ENCODE measurements at regions not wholly inside any gene's neighbourhood (a gene's known extent, or its start where the extent isn't known, plus 50 kb on each side); places are given as distances from the start of the nearest gene placed in this dataset.

DNA sequence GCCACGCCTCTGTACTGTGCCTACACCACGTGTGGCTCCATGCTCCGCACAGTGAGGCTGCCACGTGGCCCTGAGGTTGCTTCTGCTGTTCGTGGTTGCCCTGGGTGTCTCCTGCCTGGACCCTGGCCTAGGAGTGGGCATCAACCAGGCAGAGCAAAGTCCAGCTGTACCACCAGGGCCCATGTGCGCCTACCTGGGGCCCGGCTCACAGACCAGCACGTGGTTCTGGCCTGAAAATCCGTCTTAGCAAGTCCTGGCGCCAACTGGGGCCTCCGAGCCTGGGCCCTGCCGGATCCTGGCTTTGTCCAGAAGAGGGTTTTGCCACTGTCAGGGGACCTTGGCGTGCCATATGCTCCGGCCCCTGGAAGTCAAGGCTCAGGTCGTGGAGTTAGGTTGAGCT, 107.1 kb upstream of the TTC34 start:
- H4K8ac ChIP-seq (ENCODE audit: low read depth in 2 of 2, low read length in 2 of 2) = no peak overlapping the region
- peaks cover 76% of the 10 kb centered on the region for H3K9me3 ChIP-seq (ENCODE audit: control insufficient read depth, insufficient read depth, low read length)
- no peak overlapping the region for H4K91ac ChIP-seq (ENCODE audit: insufficient read depth, low read depth, low read length)
- H3K4me3 ChIP-seq (ENCODE audit: insufficient read depth, low read depth, low read length) = no peak overlapping the region
- H3K27ac ChIP-seq (ENCODE audit: insufficient read depth, low read length) = no peak overlapping the region
- no peak overlapping the region for H2AK9ac ChIP-seq (replicated peaks; ENCODE audit: low read depth, low read length, poor library complexity)
- no peak overlapping the region for H3K18ac ChIP-seq (ENCODE audit: low read depth, low read length)
- WGBS, 2 experiments (ENCODE audit: extremely low coverage in 2 of 2, insufficient read length in 1 of 2) = 41% methylated on average over 8 of the region's 15 CpGs; no CpG with 5 or more reads in 1 of the 2 experiments
- ATAC-seq (ENCODE audit: low read depth) = no peak
- TF ChIP-seq MXI1 (IDR thresholded peaks at IDR 0.05; ENCODE audit: borderline replicate concordance, low read depth, low read length) = no peak
- TF ChIP-seq SMC3 (IDR thresholded peaks at IDR 0.05; ENCODE audit: low read depth, low read length) = no peak
- no peak for TF ChIP-seq MAZ (IDR thresholded peaks at IDR 0.05; ENCODE audit: borderline replicate concordance, low read depth, low read length)
- no peak for TF ChIP-seq RCOR1 (IDR thresholded peaks at IDR 0.05; ENCODE audit: insufficient replicate concordance, low read length)
- no peak for TF ChIP-seq CEBPB (IDR thresholded peaks at IDR 0.05; ENCODE audit: low read depth, low read length)
- TF ChIP-seq, protein P1, sequence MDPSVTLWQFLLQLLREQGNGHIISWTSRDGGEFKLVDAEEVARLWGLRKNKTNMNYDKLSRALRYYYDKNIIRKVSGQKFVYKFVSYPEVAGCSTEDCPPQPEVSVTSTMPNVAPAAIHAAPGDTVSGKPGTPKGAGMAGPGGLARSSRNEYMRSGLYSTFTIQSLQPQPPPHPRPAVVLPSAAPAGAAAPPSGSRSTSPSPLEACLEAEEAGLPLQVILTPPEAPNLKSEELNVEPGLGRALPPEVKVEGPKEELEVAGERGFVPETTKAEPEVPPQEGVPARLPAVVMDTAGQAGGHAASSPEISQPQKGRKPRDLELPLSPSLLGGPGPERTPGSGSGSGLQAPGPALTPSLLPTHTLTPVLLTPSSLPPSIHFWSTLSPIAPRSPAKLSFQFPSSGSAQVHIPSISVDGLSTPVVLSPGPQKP (IDR thresholded peaks at IDR 0.05; ENCODE audit: borderline replicate concordance, low read depth, low read length) = no peak
- TF ChIP-seq NFE2L2 (IDR thresholded peaks at IDR 0.05; ENCODE audit: low read depth, low read length) = no peak
- TF ChIP-seq RFX5 (IDR thresholded peaks at IDR 0.05; ENCODE audit: low read depth, low read length) = no peak
- TF ChIP-seq CHD1 (IDR thresholded peaks at IDR 0.05; ENCODE audit: low read depth, low read length) = no peak
- H3K23ac ChIP-seq (ENCODE audit: low read depth, low read length) = no peak overlapping the region
- in situ Hi-C loops (cut with MboI; ENCODE audit: low sequenced_read_pairs) (no loop called here), dilution Hi-C loops (cut with HindIII; ENCODE audit: low sequenced_read_pairs, unreplicated experiment) (no loop called here), intact Hi-C loops (cut with micrococcal nuclease) (no loop called here)
- no peak overlapping the region for H4K5ac ChIP-seq (ENCODE audit: low read depth, low read length)
- no peaks in the 10 kb centered on the region for H3K27me3 ChIP-seq (ENCODE audit: control insufficient read depth, insufficient read depth, low read length)
- H3K9ac ChIP-seq (ENCODE audit: low read depth, low read length) = no peak overlapping the region
- BruUV-seq (replicated peaks) = no TSS peak
- no peak overlapping the region for H3K56ac ChIP-seq (ENCODE audit: extremely low read depth, insufficient read depth, low read length)
- H3K14ac ChIP-seq (replicated peaks; ENCODE audit: low read depth, low read length) = no peak overlapping the region
- H3K4me2 ChIP-seq (ENCODE audit: low read depth, low read length) = no peak overlapping the region
- ChIA-PET CTCF (no interaction called here), POLR2A (ENCODE audit: unreplicated experiment) (no interaction called here)
- no peak overlapping the region for H2BK15ac ChIP-seq (ENCODE audit: low read depth, low read length)
- H2AFZ ChIP-seq (replicated peaks; ENCODE audit: low read length, poor library complexity) = no peak overlapping the region
- no peaks in the 10 kb centered on the region for H3K9me1 ChIP-seq (ENCODE audit: insufficient read depth, low read length)
- H3K36me3 ChIP-seq (ENCODE audit: control insufficient read depth, insufficient read depth, low read length) = no peaks in the 10 kb centered on the region
- no peak overlapping the region for H3K4ac ChIP-seq (ENCODE audit: low read depth, low read length)
- H2BK5ac ChIP-seq (ENCODE audit: low read depth, low read length, poor library complexity, severe bottlenecking) = no peak overlapping the region
- no peak for DNase-seq
- no peaks in the 10 kb centered on the region for H3K4me1 ChIP-seq (ENCODE audit: control insufficient read depth, insufficient read depth, low read length)
- no peak overlapping the region for H2BK20ac ChIP-seq (ENCODE audit: low read depth, low read length)
- H2AK5ac ChIP-seq (ENCODE audit: low read depth, low read length) = no peak overlapping the region
- no peak overlapping the region for H2BK120ac ChIP-seq (ENCODE audit: low read depth, low read length)
- H3K79me1 ChIP-seq (ENCODE audit: low read depth in 1 of 2, low read length in 2 of 2) = no peaks in the 10 kb centered on the region
- no peaks in the 10 kb centered on the region for H4K20me1 ChIP-seq (ENCODE audit: insufficient read depth, low read length)

All from IMR-90 (cell line).